GM08714 (cell line): ENCODE measurements at regions not wholly inside any gene's neighbourhood (a gene's known extent, or its start where the extent isn't known, plus 50 kb on each side); places are given as distances from the start of the nearest gene placed in this dataset.

Experiments used
- H3K4me3 ChIP-seq: fragments of 200-500 bp; sonication (Bioruptor generic); 2 replicates; pipeline ENCODE4 v1.5.1; 2014; ENCODE audit warnings: mild to moderate bottlenecking, low read length, inconsistent platforms
- ZNF274 ChIP-seq: IDR thresholded peaks from 2 replicates; pipeline ENCODE4 v1.6.1; 2012; ENCODE audit warnings: mild to moderate bottlenecking, low read depth, low read length

DNA sequence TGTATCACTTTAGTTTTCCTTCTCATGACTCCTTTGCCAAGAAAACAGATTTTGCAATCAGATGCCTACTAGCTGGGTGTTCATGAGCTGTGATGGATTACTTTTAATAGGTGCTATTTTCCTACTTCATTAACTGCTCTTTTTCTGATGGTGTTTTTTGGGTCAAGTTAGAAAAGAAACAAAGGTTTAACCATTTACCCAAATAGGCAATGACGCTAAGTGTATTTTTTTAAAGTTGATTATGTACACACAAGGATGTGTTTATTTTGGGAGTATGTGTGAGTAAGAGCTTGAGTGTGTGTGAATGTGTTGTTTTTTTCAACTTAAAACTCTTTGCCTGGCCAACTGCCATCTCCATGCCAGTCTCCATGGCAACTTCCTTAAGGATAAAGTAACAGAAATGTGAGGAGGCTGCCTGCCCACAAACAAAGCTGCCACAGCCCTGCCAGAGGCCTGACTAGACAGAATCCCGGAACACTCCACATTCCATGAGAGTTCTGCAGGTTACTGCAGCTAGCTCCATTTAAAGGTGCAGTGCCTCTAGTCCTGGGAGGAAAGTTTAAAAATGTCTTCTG is 215.6 kb upstream of the RBMS3 start:
- no peak for TF ChIP-seq ZNF274
- no peak overlapping the region for H3K4me3 ChIP-seq

DNA sequence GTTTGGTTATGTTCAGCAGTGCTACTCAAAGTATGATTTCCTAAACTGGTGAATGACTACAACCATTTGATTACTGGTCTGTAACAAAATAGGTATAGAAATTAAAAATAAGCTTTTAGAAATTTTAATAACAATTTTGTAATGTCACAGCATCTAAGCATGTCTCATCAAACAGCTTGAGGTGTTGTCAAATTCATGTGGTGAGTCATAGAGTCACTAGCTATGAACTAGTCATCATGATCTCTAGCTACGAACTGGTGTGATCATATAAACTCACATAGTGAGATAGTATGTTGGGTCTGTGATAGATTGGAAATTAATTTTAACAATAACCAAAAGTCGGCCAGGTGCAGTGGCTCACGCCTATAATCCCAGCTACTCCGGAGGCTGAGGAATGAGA is 213.9 kb upstream of the RBMS3 start:
- no peak for TF ChIP-seq ZNF274
- H3K4me3 ChIP-seq, result no peak overlapping the region

DNA sequence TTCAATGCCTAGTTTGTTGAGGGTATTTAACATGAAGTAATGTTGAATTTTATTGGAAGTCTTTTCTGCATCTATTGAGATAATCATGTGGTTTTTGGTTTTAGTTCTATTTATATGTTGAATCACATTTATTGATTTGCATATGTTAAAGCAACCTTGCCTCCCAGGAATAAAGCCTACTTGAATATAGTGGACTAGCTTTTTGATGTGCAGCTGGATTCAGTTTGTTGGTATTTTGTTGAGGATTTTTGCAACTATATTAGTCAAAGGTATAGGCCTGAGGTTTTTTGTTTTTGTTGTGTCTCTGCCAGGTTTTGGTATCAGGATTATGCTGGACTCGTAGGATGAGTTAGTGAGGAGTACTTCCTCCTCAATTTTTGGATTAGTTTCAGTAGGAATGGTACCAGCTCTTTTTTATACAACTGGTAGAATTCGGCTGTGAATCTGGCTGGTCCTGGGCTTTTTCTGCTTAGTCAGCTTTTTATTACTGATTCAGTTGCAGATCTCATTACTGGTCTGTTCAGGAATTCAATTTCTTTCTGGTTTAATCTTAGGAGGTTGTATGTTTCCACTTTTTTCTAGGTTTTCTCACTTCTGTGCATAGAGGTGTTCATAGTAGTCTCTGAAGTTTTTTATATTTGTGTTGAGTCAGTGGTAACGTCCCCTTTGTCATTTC is 209.8 kb upstream of the RBMS3 start:
- H3K4me3 ChIP-seq, result no peak overlapping the region
- TF ChIP-seq ZNF274, result no peak

DNA sequence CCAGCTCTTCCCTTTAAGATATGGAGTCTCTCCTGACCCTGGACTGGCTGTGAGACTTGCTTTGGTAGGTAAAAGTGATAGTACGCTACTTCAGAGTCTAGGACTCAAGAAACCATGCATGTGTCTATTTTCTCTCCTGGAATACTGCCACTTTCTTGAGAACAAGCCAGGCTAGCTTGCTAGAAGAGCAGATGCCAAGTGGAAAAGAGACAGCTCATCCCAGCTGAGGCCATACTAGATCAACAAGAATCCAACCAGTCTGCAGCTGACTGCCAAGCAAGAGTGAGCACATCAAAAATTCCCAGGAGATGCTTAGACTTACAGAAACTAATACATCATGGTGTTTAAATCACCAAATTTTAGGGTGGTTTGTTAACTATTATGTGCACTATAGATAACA is 208.3 kb upstream of the RBMS3 start:
- no peak overlapping the region for H3K4me3 ChIP-seq
- TF ChIP-seq ZNF274, result no peak

DNA sequence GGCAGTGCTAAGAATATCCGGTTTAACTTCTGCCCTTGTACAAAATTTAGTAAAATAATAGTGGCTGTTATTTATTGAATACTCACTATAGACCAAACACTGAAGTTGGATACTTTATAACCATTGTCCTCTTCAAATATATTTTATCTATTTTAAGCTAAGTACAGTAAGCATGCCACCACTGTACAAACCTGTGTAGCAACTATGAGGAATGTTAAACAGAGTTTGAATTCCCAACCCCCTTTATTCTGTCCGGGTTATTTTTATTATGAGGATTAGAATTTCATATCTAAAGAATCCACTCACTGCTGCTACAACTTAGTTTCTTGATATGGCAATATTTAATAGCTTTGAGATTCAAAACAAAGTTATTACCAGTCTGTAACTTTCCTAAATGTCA is 203.5 kb upstream of the RBMS3 start:
- TF ChIP-seq ZNF274, result no peak

DNA sequence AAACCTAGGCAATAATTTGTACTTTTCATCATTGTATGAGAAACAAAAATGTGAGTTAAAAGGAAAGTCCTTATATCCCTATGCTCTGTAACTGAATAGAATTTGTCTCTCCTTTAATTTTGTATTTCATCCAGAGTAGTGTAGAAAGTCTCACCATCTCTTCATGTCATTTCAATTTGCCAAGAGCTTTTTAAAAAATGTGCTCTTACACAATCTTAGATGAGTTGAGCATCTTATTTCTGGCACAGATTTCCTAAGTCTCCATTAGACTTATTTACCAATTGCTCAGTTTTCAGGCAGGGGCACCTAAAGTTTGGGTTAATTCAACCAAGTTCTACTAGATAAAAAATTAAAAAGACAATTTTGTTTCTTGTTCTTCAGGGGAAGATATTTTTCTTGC is 201.5 kb upstream of the RBMS3 start:
- TF ChIP-seq ZNF274, result no peak
- no peak overlapping the region for H3K4me3 ChIP-seq

More for the DNA sequence above, 203.5 kb upstream of the RBMS3 start:
- H3K4me3 ChIP-seq, result no peak overlapping the region

DNA sequence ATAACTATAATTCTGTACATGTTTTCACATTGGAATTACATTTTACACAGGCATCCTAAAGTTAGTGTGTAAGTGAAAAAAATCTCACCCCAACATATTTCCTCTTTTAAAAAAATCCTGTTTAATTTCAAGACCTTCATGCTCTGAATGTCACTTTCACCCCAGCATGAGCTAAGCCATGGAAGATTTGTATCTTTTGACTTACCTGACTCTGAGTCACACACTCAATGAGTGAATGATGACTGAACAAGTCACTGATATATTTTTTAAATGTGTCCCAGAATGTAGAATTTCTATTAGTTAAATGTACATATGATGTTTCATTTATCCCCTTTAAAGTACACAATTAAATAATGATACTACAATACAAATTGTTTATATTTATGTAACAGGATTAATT is 199.9 kb upstream of the RBMS3 start:
- H3K4me3 ChIP-seq, result no peak overlapping the region
- no peak for TF ChIP-seq ZNF274

DNA sequence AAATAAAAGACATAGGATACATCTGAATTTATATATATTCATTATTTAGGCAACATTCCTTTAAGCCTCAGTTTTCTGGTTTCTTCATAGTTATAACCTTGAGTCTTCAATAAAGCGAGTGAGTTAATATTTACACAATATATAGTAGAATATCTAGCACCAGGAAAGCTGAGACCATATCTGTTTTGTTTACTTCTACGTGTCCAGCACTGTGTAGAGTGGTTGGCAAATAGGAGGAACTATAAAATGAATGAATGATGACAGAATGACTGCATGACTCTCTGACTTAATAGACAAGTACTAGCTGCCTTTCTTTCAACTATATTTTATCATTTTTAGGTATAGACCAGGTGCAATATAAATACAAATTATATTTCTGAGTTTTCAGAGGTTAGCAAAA is 197.8 kb upstream of the RBMS3 start:
- TF ChIP-seq ZNF274, result no peak
- no peak overlapping the region for H3K4me3 ChIP-seq

DNA sequence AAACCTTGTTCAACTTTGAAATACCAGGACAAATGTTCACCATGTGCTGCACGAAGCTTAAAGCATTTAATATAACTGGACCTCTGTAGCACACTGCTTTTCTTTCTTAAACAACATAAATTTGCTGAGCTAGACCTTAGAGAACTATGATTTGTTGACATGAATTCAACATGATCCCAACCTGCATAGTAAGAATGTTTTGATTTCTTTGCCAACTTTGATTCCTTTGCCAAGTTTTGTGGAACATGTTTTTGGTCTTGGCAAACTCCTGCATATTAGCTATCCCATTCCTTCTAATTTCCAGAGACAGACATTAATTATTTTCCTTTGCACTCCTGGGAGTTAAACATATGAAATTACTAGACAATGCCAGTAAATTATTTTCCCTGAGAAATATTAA is 197.2 kb upstream of the RBMS3 start:
- no peak for TF ChIP-seq ZNF274
- H3K4me3 ChIP-seq, result no peak overlapping the region

DNA sequence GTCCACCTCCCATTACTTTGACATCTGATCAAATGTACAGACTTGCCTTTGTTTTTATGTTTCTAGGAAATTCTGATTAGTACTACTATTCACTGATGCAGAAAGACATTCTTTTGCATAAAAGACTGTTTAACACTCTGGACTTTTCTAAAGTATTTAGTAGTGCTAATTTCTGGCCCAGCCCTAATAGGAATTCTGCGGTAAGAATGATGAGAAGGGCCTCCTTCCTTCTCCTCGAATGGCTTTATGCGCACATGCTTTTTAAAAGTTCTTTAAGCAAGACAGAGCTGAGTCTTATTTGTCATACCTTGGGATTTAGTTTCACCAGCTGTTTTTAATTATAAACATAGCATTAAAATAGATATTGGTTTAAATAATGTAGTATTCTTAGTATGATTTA is 192.3 kb upstream of the RBMS3 start:
- H3K4me3 ChIP-seq, result no peak overlapping the region
- TF ChIP-seq ZNF274, result no peak

DNA sequence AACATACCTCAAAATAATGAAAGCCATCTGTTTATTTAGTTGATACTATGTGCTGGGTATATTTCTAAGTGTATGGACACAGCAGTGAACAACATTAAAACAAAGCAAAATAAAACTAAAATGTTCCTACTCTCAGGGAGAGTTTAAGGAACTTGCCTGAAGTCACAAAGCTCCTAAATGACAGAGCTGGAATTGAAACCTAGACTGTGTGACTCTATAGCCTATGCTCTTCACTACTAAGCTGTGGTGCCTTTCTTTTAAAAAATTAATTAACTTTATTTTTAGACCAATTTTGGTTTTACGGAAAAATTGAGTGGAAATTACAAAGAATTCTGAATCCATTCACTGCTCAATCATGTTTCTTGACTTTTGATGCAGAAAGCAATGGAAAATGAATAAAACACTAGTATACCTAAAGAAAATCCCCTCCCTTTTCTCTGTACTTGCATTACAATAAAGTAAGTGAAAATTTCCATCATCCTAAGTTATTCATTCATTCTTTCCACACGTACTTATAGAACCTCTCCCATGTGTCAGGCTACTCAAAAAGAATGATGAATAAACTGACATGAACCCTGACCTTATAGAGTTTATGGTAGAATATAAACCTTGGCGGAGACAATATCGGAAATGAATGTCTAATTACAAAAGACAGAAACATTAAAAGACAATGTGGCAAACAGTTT is 189.8 kb upstream of the RBMS3 start:
- no peak for TF ChIP-seq ZNF274
- H3K4me3 ChIP-seq, result no peak overlapping the region

DNA sequence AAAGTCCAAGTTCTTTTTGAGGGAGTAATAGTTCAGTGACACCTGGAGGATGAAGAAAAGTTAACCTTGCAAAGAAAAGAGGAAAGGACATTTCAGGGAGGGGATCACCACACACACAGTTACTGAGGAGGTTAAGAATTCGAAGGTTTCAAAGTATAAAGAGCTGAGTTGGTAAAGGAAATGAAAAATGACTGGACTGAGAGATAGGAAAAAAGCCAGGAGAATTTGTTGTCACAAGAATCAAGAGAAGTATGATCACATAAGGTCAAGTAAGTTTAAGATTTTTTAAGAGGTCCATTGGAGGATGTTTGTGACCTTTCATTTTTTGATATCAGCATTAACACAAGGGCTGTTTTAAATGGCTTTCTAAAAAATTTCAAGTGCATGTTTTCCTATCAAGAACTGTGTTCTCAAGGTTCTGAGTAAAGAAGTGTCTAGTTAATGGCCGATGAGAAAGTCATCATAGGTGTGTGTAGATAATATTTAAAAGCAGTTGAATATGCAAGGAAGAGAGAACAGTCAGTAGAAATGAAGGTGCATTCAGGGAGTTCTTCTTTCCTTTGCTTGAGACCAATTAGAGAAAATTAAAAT is 189.2 kb upstream of the RBMS3 start:
- TF ChIP-seq ZNF274, result no peak
- no peak overlapping the region for H3K4me3 ChIP-seq

DNA sequence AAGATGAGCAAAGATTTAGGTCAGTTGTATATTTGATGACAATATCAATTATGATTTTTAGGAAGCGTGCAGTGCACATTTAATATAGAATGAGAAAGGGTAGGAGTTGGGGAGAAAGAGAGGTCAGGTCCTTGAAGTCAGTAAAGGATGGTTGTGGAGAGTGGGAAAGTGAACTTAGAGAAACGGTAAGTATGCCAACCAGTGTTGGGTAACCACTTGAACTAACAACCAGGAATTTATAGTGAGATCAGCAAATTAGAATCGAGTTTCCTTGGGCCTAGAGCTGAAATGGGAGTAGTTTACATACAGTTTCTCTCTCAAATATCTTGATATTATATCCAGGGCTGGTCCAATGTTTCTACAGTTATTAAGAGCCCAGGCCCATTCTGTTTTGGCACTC is 188.5 kb upstream of the RBMS3 start:
- no peak for TF ChIP-seq ZNF274
- no peak overlapping the region for H3K4me3 ChIP-seq

DNA sequence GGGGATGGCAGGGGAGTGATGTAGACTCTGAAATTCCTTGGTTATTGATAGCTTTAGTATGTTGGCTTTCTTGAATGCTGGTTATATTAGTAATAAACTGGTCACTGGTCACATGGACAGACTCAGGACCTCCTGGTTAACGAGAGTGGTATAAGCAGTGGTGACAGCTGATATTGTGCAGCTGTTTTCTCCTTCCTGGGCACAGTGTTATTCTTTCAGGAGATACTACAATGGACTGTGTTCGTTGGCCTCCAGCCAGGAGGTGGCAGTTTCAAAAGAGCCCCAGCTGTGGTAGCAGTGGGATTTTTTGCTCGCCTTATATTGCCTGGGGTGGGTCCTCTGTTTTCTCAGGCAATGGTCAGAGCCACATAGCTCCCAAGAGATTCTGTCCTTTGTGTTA is 181.6 kb upstream of the RBMS3 start:
- H3K4me3 ChIP-seq, result no peak overlapping the region
- TF ChIP-seq ZNF274, result no peak

DNA sequence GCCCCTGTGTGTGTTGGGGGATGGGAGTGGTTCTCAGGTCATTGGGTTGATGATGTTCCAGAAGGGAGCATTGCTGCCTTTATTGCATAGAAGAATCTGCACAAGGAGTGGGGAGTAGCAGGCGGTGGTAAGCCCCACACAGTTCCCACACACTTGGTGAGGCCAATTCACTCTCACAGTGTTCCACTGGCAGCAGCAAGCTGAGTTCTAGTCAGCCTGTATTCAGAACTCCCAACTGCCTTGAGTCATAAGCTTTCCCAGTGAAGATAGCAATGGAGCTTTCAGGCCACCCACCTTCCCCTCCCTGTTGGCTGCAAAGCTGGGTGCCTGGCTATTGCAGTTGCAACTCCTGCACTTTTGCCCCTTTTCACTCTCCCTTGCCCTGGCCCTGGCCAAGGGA is 181.1 kb upstream of the RBMS3 start:
- no peak for TF ChIP-seq ZNF274
- H3K4me3 ChIP-seq, result no peak overlapping the region
